Hepatocyte (in vitro differentiated cells): ENCODE measurements at regions not wholly inside any gene's neighbourhood (a gene's known extent, or its start where the extent isn't known, plus 50 kb on each side); places are given as distances from the start of the nearest gene placed in this dataset.

Source experiments
- DNase-seq: peaks from one replicate; pipeline ENCODE4 v3.0.0-alpha.2; 2016; ENCODE audit warnings: low spot score
- H2AFZ ChIP-seq: fragments of 200-600 bp; sonication (generic); 2 replicates; pipeline ENCODE4 v1.6.0; 2016; ENCODE audit warnings: antibody characterized with exemption, mild to moderate bottlenecking
- H3K27ac ChIP-seq: fragments of 200-600 bp; sonication (generic); 2 replicates; pipeline ENCODE4 v1.5.1; 2016; ENCODE audit warnings: mild to moderate bottlenecking
- H3K27me3 ChIP-seq: fragments of 200-600 bp; sonication (generic); 2 replicates; pipeline ENCODE4 v1.6.1; 2016
- H3K36me3 ChIP-seq: fragments of 200-600 bp; sonication (generic); replicated peaks from 2 replicates; pipeline ENCODE4 v1.5.1; 2016; ENCODE audit warnings: low read depth; ENCODE audit not compliant: insufficient read depth
- H3K4me1 ChIP-seq: fragments of 200-600 bp; sonication (generic); 2 replicates; pipeline ENCODE4 v1.5.1; 2016; ENCODE audit warnings: mild to moderate bottlenecking, moderate library complexity; ENCODE audit not compliant: insufficient read depth
- H3K4me2 ChIP-seq: fragments of 200-600 bp; sonication (generic); 2 replicates; pipeline ENCODE4 v1.6.0; 2016
- H3K4me3 ChIP-seq: fragments of 200-600 bp; sonication (generic); 2 replicates; pipeline ENCODE4 v1.5.1; 2016; ENCODE audit warnings: mild to moderate bottlenecking
- H3K79me2 ChIP-seq: fragments of 200-600 bp; sonication (generic); 2 replicates; pipeline ENCODE4 v1.6.0; 2017; ENCODE audit warnings: mild to moderate bottlenecking
- H3K9me2 ChIP-seq: fragments of 200-600 bp; sonication (generic); replicated peaks from 2 replicates; pipeline ENCODE4 v1.6.0; 2017; ENCODE audit warnings: mild to moderate bottlenecking; ENCODE audit not compliant: insufficient read depth
- H3K9me3 ChIP-seq: fragments of 200-600 bp; sonication (generic); 2 replicates; pipeline ENCODE4 v1.5.1; 2016; ENCODE audit warnings: low read depth, mild to moderate bottlenecking
- H4K20me1 ChIP-seq: fragments of 200-600 bp; sonication (generic); 2 replicates; pipeline ENCODE4 v1.6.0; 2016; ENCODE audit warnings: mild to moderate bottlenecking; ENCODE audit not compliant: insufficient read depth, poor library complexity, severe bottlenecking
- CTCF ChIP-seq: fragments of 200-600 bp; sonication (generic); IDR thresholded peaks from 2 replicates; pipeline ENCODE4 v1.5.1; 2016; ENCODE audit warnings: antibody characterized with exemption, mild to moderate bottlenecking; ENCODE audit not compliant: poor library complexity
- EZH2 ChIP-seq: fragments of 200-600 bp; sonication (generic); IDR thresholded peaks from 2 replicates; pipeline ENCODE4 v1.6.1; 2016; ENCODE audit warnings: antibody characterized with exemption, mild to moderate bottlenecking, borderline replicate concordance
- EZH2phosphoT487 ChIP-seq: fragments of 200-600 bp; sonication (generic); IDR thresholded peaks from one replicate; pipeline ENCODE4 v1.6.1; 2018; ENCODE audit warnings: antibody characterized with exemption, mild to moderate bottlenecking, low read depth, moderate library complexity; ENCODE audit not compliant: unreplicated experiment, severe bottlenecking
- WGBS: methylation state at CpG from one replicate; pipeline ENCODE4 v1.1.6; 2016; ENCODE audit warnings: low lambda C conversion rate; ENCODE audit errors: missing lambda C conversion rate; 5-methylcytosine and 5-hydroxymethylcytosine counted together

DNA sequence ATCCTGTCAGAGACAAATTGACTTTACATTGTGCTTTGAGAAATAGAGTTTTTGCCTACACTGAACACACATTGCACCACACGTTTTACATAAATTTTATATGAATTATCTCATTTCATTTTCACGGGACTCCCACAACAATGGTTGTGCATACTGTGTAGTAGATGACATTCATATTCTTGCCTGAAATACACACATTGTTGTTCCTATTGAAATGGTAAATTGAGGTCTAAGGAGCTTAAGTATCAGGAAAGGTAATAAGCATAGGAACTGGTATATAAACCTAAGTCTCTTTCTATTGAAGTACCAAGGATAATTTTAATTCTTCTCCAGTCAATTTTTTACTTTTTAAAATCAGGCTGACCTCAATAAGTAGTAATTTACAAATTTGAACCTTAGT lies 473.7 kb upstream of the DEPDC1 start:
- H3K9me3 ChIP-seq, result no peaks in the 10 kb centered on the region
- DNase-seq, result no peak
- no peaks in the 10 kb centered on the region for H3K4me1 ChIP-seq
- H3K36me3 ChIP-seq, result no peaks in the 10 kb centered on the region
- 69% methylated on average over 2 of the region's 2 CpGs for WGBS
- H2AFZ ChIP-seq, result no peak overlapping the region
- H3K4me3 ChIP-seq, result no peak overlapping the region
- TF ChIP-seq CTCF (no peak), EZH2 (no peak), EZH2phosphoT487 (no peak)
- H3K4me2 ChIP-seq, result no peak overlapping the region
- H3K27ac ChIP-seq, result no peak overlapping the region
- no peaks in the 10 kb centered on the region for H3K79me2 ChIP-seq
- no peaks in the 10 kb centered on the region for H3K27me3 ChIP-seq
- no peaks in the 10 kb centered on the region for H3K9me2 ChIP-seq
- no peaks in the 10 kb centered on the region for H4K20me1 ChIP-seq

GRCh38 chr1:68973459-68974244 lies 476.8 kb upstream of the DEPDC1 start:
- Histone ChIP-seq H3K4me1 (no peaks in the 10 kb centered on the region), H3K79me2 (no peaks in the 10 kb centered on the region), H4K20me1 (no peaks in the 10 kb centered on the region), H3K27ac (no peak overlapping the region), H3K9me3 (no peaks in the 10 kb centered on the region), H3K4me3 (no peak overlapping the region), H2AFZ (no peak overlapping the region), H3K4me2 (no peak overlapping the region), H3K9me2 (no peaks in the 10 kb centered on the region), H3K36me3 (no peaks in the 10 kb centered on the region), H3K27me3 (no peaks in the 10 kb centered on the region)
- TF ChIP-seq EZH2, result no peak
- TF ChIP-seq CTCF, result no peak
- TF ChIP-seq EZH2phosphoT487, result no peak
- WGBS, result 88% methylated on average over 6 of the region's 6 CpGs
- no peak for DNase-seq

GRCh38 chr1:68974447-68974846 lies 477.6 kb upstream of the DEPDC1 start:
- no peaks in the 10 kb centered on the region for H3K9me3 ChIP-seq
- H3K79me2 ChIP-seq, result no peaks in the 10 kb centered on the region
- H3K4me2 ChIP-seq, result no peak overlapping the region
- TF ChIP-seq EZH2phosphoT487, result no peak
- TF ChIP-seq EZH2, result no peak
- TF ChIP-seq CTCF, result no peak
- no peak overlapping the region for H3K27ac ChIP-seq
- H3K27me3 ChIP-seq, result no peaks in the 10 kb centered on the region
- H3K4me1 ChIP-seq, result no peaks in the 10 kb centered on the region
- no peaks in the 10 kb centered on the region for H4K20me1 ChIP-seq
- DNase-seq, result no peak
- no peak overlapping the region for H3K4me3 ChIP-seq
- H3K36me3 ChIP-seq, result no peaks in the 10 kb centered on the region
- no peak overlapping the region for H2AFZ ChIP-seq
- 87% methylated on average over 5 of the region's 5 CpGs for WGBS
- no peaks in the 10 kb centered on the region for H3K9me2 ChIP-seq
